ENCODE measurements at regions not wholly inside any gene's neighbourhood (a gene's known extent, or its start where the extent isn't known, plus 50 kb on each side); places are given as distances from the start of the nearest gene placed in this dataset.

GRCh38 chr3:177367788-177368187 is 170.5 kb upstream of the TBL1XR1 start:
- no peak overlapping the region for H3K4me3 ChIP-seq (ENCODE audit: control insufficient read depth, low read depth, low read length)
- no peak for TF ChIP-seq CTCF (IDR thresholded peaks at IDR 0.05; ENCODE audit: control insufficient read depth, insufficient read depth, low read depth, low read length, missing control alignments)
- no peak for DNase-seq (ENCODE audit: low read depth)

- no peak overlapping the region for H3K4me3 ChIP-seq (ENCODE audit: control insufficient read depth, low read depth, low read length)
- TF ChIP-seq CTCF (IDR thresholded peaks at IDR 0.05; ENCODE audit: control insufficient read depth, insufficient read depth, low read depth, low read length, missing control alignments) = no peak
- no peak for DNase-seq (ENCODE audit: low read depth)
Measured at GRCh38 chr3:177370246-177370822, 173.1 kb upstream of the TBL1XR1 start.

- TF ChIP-seq CTCF (IDR thresholded peaks at IDR 0.05; ENCODE audit: control insufficient read depth, insufficient read depth, low read depth, low read length, missing control alignments) = no peak
- no peak for DNase-seq (ENCODE audit: low read depth)
- H3K4me3 ChIP-seq (ENCODE audit: control insufficient read depth, low read depth, low read length) = no peak overlapping the region
Measured at GRCh38 chr3:177371146-177371545, 173.9 kb upstream of the TBL1XR1 start.

DNA sequence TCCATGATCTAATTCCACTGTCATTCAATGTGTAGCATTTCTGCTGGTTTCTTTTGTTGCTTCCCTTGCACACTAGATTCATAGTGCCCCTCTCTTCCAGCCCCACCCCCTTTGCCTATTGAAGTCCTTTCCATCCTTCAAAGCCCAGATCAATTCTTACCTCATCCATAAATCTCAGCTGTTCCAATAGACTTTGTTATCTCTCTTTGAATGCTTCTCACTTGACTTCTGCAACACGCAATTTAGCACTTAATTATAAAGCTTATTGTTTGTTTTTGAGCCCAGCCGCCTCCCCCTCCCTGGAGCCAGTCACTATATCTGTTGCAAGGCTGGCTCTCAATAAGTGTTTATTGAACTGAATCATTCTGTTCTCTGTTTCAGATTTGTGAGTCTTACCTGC is 174.6 kb upstream of the TBL1XR1 start:
- H3K4me3 ChIP-seq (ENCODE audit: control insufficient read depth, low read depth, low read length) = no peak overlapping the region
- TF ChIP-seq CTCF (IDR thresholded peaks at IDR 0.05; ENCODE audit: control insufficient read depth, insufficient read depth, low read depth, low read length, missing control alignments) = no peak
- DNase-seq (ENCODE audit: low read depth) = no peak

- TF ChIP-seq CTCF (IDR thresholded peaks at IDR 0.05; ENCODE audit: control insufficient read depth, insufficient read depth, low read depth, low read length, missing control alignments) = no peak
- no peak for DNase-seq (ENCODE audit: low read depth)
- no peak overlapping the region for H3K4me3 ChIP-seq (ENCODE audit: control insufficient read depth, low read depth, low read length)
Measured at GRCh38 chr3:177374323-177374722, 177.0 kb upstream of the TBL1XR1 start.

DNA sequence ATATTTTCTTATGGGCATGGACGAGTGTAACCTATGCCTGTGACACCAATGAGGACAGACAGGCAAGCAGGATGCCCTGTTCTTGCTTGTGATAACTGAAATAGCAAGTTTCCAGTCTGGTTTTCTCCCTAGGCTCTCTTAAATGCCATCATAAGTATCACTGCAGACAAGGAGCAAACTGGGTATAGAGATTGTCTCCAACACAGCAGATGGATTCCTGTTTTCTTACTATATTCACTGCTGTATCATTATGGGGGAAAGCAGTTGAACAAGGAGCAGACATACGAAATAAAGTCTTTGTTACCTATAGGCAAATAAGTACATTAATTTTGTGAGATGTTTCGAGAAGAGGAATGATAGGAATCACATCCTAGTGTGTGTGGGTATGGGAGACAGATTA is 178.0 kb upstream of the TBL1XR1 start:
- TF ChIP-seq CTCF (IDR thresholded peaks at IDR 0.05; ENCODE audit: control insufficient read depth, insufficient read depth, low read depth, low read length, missing control alignments) = no peak
- no peak for DNase-seq (ENCODE audit: low read depth)
- H3K4me3 ChIP-seq (ENCODE audit: control insufficient read depth, low read depth, low read length) = no peak overlapping the region

DNA sequence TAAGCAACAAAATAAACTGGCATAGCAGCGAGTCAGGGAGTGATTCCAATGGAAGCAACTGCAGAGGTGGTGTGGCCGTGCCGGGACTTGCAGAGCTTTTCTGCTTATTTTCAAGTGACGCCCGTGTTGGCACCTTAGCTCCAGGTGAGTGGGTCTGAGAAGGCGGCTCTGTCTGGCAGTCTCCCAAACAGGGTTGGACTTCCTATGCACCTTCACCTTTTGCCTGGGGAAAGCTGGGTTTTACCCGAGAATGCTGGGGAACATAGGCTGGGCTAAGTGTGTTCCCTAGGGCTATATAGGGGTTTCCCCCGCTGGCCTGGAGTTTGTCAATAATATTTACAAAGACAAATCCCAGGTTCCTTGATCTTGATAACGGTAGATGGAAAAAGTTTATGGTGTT is 179.9 kb upstream of the TBL1XR1 start:
- no peak for DNase-seq (ENCODE audit: low read depth)
- no peak overlapping the region for H3K4me3 ChIP-seq (ENCODE audit: control insufficient read depth, low read depth, low read length)
- TF ChIP-seq CTCF (IDR thresholded peaks at IDR 0.05; ENCODE audit: control insufficient read depth, insufficient read depth, low read depth, low read length, missing control alignments) = no peak
